ENCODE measurements at regions not wholly inside any gene's neighbourhood (a gene's known extent, or its start where the extent isn't known, plus 50 kb on each side); places are given as distances from the start of the nearest gene placed in this dataset.

DNA sequence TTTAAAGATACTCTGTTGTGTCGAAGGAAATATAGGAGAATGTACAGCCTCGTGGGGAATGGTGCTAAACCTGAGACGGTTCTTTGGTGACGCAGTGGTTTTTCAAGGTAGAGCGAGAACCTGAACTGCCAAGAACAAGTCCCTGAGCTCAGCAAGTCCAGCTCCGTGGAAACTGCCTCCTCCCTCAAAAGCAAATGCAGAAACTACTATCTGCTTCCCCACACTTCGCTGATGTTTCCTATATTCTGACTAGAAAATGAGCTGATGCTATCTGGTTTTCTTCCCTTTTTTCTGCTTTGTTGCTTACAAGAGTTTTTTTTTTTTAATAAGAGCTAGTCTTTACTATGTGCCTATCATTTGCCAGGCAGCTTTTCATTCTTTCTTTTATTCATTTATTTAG, 85.3 kb upstream of the LY86 start:
- TF ChIP-seq SP1 (IDR thresholded peaks at IDR 0.05) (no peak), TAF1 (conservative IDR thresholded peaks at IDR 0.05) (no peak), HNF4G (IDR thresholded peaks at IDR 0.05) (no peak), REST (IDR thresholded peaks at IDR 0.05) (no peak)
- TF ChIP-seq, protein P1, sequence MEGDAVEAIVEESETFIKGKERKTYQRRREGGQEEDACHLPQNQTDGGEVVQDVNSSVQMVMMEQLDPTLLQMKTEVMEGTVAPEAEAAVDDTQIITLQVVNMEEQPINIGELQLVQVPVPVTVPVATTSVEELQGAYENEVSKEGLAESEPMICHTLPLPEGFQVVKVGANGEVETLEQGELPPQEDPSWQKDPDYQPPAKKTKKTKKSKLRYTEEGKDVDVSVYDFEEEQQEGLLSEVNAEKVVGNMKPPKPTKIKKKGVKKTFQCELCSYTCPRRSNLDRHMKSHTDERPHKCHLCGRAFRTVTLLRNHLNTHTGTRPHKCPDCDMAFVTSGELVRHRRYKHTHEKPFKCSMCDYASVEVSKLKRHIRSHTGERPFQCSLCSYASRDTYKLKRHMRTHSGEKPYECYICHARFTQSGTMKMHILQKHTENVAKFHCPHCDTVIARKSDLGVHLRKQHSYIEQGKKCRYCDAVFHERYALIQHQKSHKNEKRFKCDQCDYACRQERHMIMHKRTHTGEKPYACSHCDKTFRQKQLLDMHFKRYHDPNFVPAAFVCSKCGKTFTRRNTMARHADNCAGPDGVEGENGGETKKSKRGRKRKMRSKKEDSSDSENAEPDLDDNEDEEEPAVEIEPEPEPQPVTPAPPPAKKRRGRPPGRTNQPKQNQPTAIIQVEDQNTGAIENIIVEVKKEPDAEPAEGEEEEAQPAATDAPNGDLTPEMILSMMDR (IDR thresholded peaks at IDR 0.05; ENCODE audit: low read depth, low read length, missing input control), result no peak

Measured in liver (tissue), 3 donors.